Neuron (in vitro differentiated cells): ENCODE measurements at regions not wholly inside any gene's neighbourhood (a gene's known extent, or its start where the extent isn't known, plus 50 kb on each side); places are given as distances from the start of the nearest gene placed in this dataset.
"Not testable (repeated sequence)": the region's sequence is repeated elsewhere in the genome, so short reads cannot be mapped to it uniquely, and the experiment has no call there.

Experiments used
- H2AFZ ChIP-seq: one replicate; pipeline ENCODE4 v1.6.1; 2013; ENCODE audit warnings: low read depth, mild to moderate bottlenecking, inconsistent platforms, low read length, moderate library complexity
- H3K27me3 ChIP-seq: one replicate; pipeline ENCODE4 v1.6.1; 2013; ENCODE audit warnings: low read length; ENCODE audit not compliant: insufficient read depth
- H3K36me3 ChIP-seq: one replicate; pipeline ENCODE4 v1.6.1; 2013; ENCODE audit warnings: low read length; ENCODE audit not compliant: insufficient read depth
- H3K4me1 ChIP-seq: one replicate; pipeline ENCODE4 v1.6.1; 2013; ENCODE audit warnings: low read length; ENCODE audit not compliant: insufficient read depth
- H3K4me3 ChIP-seq: 2 replicates; pipeline ENCODE4 v1.5.1; 2013; ENCODE audit warnings: mild to moderate bottlenecking, low read length, moderate library complexity
- H3K9me3 ChIP-seq: one replicate; pipeline ENCODE4 v1.6.1; 2013; ENCODE audit warnings: low read length

- not testable (repeated sequence) for H3K27me3 ChIP-seq, H3K9me3 ChIP-seq, H2AFZ ChIP-seq, H3K4me1 ChIP-seq, H3K36me3 ChIP-seq, H3K4me3 ChIP-seq
These were observed 134.0 kb downstream of the FAM72B start for GRCh38 chr1:121050097-121050496.

GRCh38 chr1:121051161-121051790 lies 132.9 kb downstream of the FAM72B start:
- H2AFZ ChIP-seq, H3K9me3 ChIP-seq, H3K4me3 ChIP-seq, H3K4me1 ChIP-seq, H3K27me3 ChIP-seq, H3K36me3 ChIP-seq: not testable (repeated sequence)

- H3K36me3 ChIP-seq, H3K4me3 ChIP-seq: not testable (repeated sequence)
These were observed 132.0 kb downstream of the FAM72B start for GRCh38 chr1:121052081-121052660.

GRCh38 chr1:121054928-121055327 lies 129.2 kb downstream of the FAM72B start:
- H3K36me3 ChIP-seq, H2AFZ ChIP-seq, H3K4me1 ChIP-seq, H3K27me3 ChIP-seq, H3K4me3 ChIP-seq, H3K9me3 ChIP-seq: not testable (repeated sequence)

More at GRCh38 chr1:121052081-121052660, 132.0 kb downstream of the FAM72B start:
- not testable (repeated sequence) for H3K9me3 ChIP-seq, H3K27me3 ChIP-seq, H2AFZ ChIP-seq, H3K4me1 ChIP-seq

- H3K9me3 ChIP-seq, H3K4me3 ChIP-seq, H3K27me3 ChIP-seq, H2AFZ ChIP-seq, H3K4me1 ChIP-seq, H3K36me3 ChIP-seq: not testable (repeated sequence)
These were observed 117.2 kb downstream of the FAM72B start for GRCh38 chr1:121066925-121067324.

GRCh38 chr1:121068738-121069499 lies 115.2 kb downstream of the FAM72B start:
- not testable (repeated sequence) for H2AFZ ChIP-seq, H3K27me3 ChIP-seq, H3K9me3 ChIP-seq, H3K36me3 ChIP-seq, H3K4me3 ChIP-seq, H3K4me1 ChIP-seq

- H3K36me3 ChIP-seq, H3K27me3 ChIP-seq, H3K4me3 ChIP-seq, H3K9me3 ChIP-seq, H3K4me1 ChIP-seq, H2AFZ ChIP-seq: not testable (repeated sequence)
These were observed 110.3 kb downstream of the FAM72B start for GRCh38 chr1:121073852-121074251.

GRCh38 chr1:121075254-121075805 lies 108.8 kb downstream of the FAM72B start:
- not testable (repeated sequence) for H3K36me3 ChIP-seq, H3K9me3 ChIP-seq, H3K4me3 ChIP-seq, H2AFZ ChIP-seq, H3K27me3 ChIP-seq, H3K4me1 ChIP-seq

GRCh38 chr1:121076674-121077073 lies 107.5 kb downstream of the FAM72B start:
- H3K9me3 ChIP-seq, H3K4me3 ChIP-seq, H3K4me1 ChIP-seq: not testable (repeated sequence)

GRCh38 chr1:121079655-121080054 lies 104.5 kb downstream of the FAM72B start:
- not testable (repeated sequence) for H3K36me3 ChIP-seq, H3K4me1 ChIP-seq

More at GRCh38 chr1:121076674-121077073, 107.5 kb downstream of the FAM72B start:
- not testable (repeated sequence) for H3K27me3 ChIP-seq, H2AFZ ChIP-seq, H3K36me3 ChIP-seq

GRCh38 chr1:121080197-121080903 lies 103.8 kb downstream of the FAM72B start:
- not testable (repeated sequence) for H3K4me1 ChIP-seq, H3K9me3 ChIP-seq, H3K36me3 ChIP-seq, H3K27me3 ChIP-seq, H3K4me3 ChIP-seq, H2AFZ ChIP-seq

More at GRCh38 chr1:121079655-121080054, 104.5 kb downstream of the FAM72B start:
- H3K9me3 ChIP-seq, H3K4me3 ChIP-seq, H2AFZ ChIP-seq, H3K27me3 ChIP-seq: not testable (repeated sequence)

- not testable (repeated sequence) for H3K4me3 ChIP-seq, H2AFZ ChIP-seq, H3K36me3 ChIP-seq, H3K9me3 ChIP-seq, H3K4me1 ChIP-seq, H3K27me3 ChIP-seq
These were observed 103.3 kb downstream of the FAM72B start for GRCh38 chr1:121080904-121081264.

- H3K4me3 ChIP-seq, H3K9me3 ChIP-seq, H3K27me3 ChIP-seq, H3K4me1 ChIP-seq, H3K36me3 ChIP-seq, H2AFZ ChIP-seq: not testable (repeated sequence)
These were observed 102.4 kb downstream of the FAM72B start for GRCh38 chr1:121081625-121082199.
